ENCODE measurements at regions not wholly inside any gene's neighbourhood (a gene's known extent, or its start where the extent isn't known, plus 50 kb on each side); places are given as distances from the start of the nearest gene placed in this dataset.

GRCh38 chr17:77527409-77527808, 386.6 kb downstream of the SEC14L1 start:
- no peaks in the 10 kb centered on the region for H3K79me1 ChIP-seq (ENCODE audit: low read depth, low read length)
- peak overlapping the region; percentile 99 for H2BK15ac ChIP-seq (ENCODE audit: low read length)
- no peak overlapping the region for H3K4me2 ChIP-seq (ENCODE audit: insufficient read depth, low read length, poor library complexity, severe bottlenecking)
- H3K23ac ChIP-seq (ENCODE audit: low read depth, low read length, poor library complexity) = no peak overlapping the region
- H3K4me3 ChIP-seq (ENCODE audit: low read length in 2 of 2) = no peak overlapping the region
- H3K14ac ChIP-seq (ENCODE audit: low read length) = no peak overlapping the region
- H3K27me3 ChIP-seq (ENCODE audit: control insufficient read depth in 3 of 3, insufficient read depth in 3 of 3, low read depth in 1 of 3, low read length in 3 of 3) = peaks cover 0 to 29% (median 8%) of the 10 kb centered on the region in 3 experiments
- H4K91ac ChIP-seq (ENCODE audit: low read depth, low read length, poor library complexity) = no peak overlapping the region
- H3K9me3 ChIP-seq (replicated peaks in 1 of 2; ENCODE audit: control insufficient read depth in 2 of 2, insufficient read depth in 1 of 2, low read depth in 1 of 2, low read length in 2 of 2) = peaks cover 8 to 10% of the 10 kb centered on the region in 2 donors
- no peak overlapping the region for H2BK12ac ChIP-seq (ENCODE audit: low read length)
- peaks cover 0 to 6% of the 10 kb centered on the region in 2 donors for H3K4me1 ChIP-seq (ENCODE audit: control insufficient read depth in 2 of 2, insufficient read depth in 1 of 2, low read depth in 1 of 2, low read length in 2 of 2)
- peak overlapping the region; percentile 73 for H2BK5ac ChIP-seq (ENCODE audit: low read length)
- no peak overlapping the region for H3K18ac ChIP-seq (ENCODE audit: low read length)
- no CpG with 5 or more reads among the region's 5 CpGs for WGBS, 2 donors (ENCODE audit: extremely low coverage in 2 of 2, insufficient read length in 2 of 2, insufficient replicate concordance in 1 of 2)
- DNase-seq (ENCODE audit: low spot score) = no peak
- no peak overlapping the region for H3K27ac ChIP-seq (replicated peaks; ENCODE audit: low read length)
- H3K4ac ChIP-seq (ENCODE audit: low read length) = no peak overlapping the region
- no peak overlapping the region for H3K9ac ChIP-seq (ENCODE audit: low read depth, low read length, poor library complexity)
- no peak overlapping the region for H4K8ac ChIP-seq (ENCODE audit: low read depth, low read length)
- no peak overlapping the region for H2BK120ac ChIP-seq (ENCODE audit: low read depth, low read length)
- H3K36me3 ChIP-seq (replicated peaks in 1 of 2; ENCODE audit: control insufficient read depth in 2 of 2, insufficient read depth in 2 of 2, low read length in 2 of 2) = no peaks in the 10 kb centered on the region
- no peak overlapping the region for H2AFZ ChIP-seq (ENCODE audit: low read length)
- peak overlapping the region; percentile 92 for H2AK5ac ChIP-seq (ENCODE audit: low read depth, low read length)

DNA sequence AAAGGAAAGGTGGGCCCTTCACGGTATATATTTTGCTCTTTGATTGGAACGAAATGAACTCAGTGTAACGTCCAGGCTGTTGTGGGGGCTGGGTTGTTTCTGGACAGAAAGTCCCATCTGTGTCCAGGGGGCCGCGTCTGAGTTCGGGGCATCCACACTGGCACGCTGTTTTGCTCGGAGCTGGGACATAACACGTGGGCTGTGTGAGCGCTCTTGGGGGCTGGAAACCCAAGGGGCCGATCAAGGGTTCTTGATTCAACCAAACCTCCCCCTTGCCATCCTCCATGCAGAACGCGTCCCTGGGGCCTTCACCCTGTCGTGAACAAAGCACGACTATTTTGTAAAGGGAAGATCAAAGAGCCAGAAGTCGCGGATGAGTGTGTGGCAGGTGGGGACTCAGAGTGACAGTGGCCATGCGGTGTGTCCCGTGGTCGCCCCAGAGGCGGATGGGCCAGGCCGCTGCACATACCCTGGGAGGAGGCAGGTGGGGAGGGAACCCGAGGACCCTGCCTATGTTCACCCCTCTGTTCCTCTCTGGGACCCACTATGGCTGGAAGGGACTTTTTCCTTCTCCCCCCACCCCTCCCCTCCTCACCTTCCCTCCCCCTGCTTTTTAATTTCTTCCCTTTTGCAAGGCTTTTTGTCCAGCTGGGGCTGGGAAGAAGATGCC, 387.2 kb downstream of the SEC14L1 start:
- H3K36me3 ChIP-seq (replicated peaks in 1 of 2; ENCODE audit: control insufficient read depth in 2 of 2, insufficient read depth in 2 of 2, low read length in 2 of 2) = no peaks in the 10 kb centered on the region
- H3K4me3 ChIP-seq (ENCODE audit: low read length in 2 of 2) = peak overlapping the region; percentile 46 to 78
- H3K14ac ChIP-seq (ENCODE audit: low read length) = no peak overlapping the region
- peaks cover 8 to 10% of the 10 kb centered on the region in 2 donors for H3K9me3 ChIP-seq (replicated peaks in 1 of 2; ENCODE audit: control insufficient read depth in 2 of 2, insufficient read depth in 1 of 2, low read depth in 1 of 2, low read length in 2 of 2)
- peaks cover 0 to 30% (median 8%) of the 10 kb centered on the region in 3 experiments for H3K27me3 ChIP-seq (ENCODE audit: control insufficient read depth in 3 of 3, insufficient read depth in 3 of 3, low read depth in 1 of 3, low read length in 3 of 3)
- H2BK120ac ChIP-seq (ENCODE audit: low read depth, low read length) = peak overlapping the region; percentile 91
- peak overlapping the region; percentile 91 for H3K23ac ChIP-seq (ENCODE audit: low read depth, low read length, poor library complexity)
- peak overlapping the region; percentile 89 for H3K4me2 ChIP-seq (ENCODE audit: insufficient read depth, low read length, poor library complexity, severe bottlenecking)
- peak overlapping the region; percentile 98 for H2BK12ac ChIP-seq (ENCODE audit: low read length)
- H3K4ac ChIP-seq (ENCODE audit: low read length) = no peak overlapping the region
- peak overlapping the region; percentile 99 for H3K18ac ChIP-seq (ENCODE audit: low read length)
- DNase-seq (ENCODE audit: low spot score) = no peak
- peak overlapping the region; percentile 99 for H4K91ac ChIP-seq (ENCODE audit: low read depth, low read length, poor library complexity)
- H2BK5ac ChIP-seq (ENCODE audit: low read length) = peak overlapping the region; percentile 73
- H2BK15ac ChIP-seq (ENCODE audit: low read length) = peak overlapping the region; percentile 99
- peak overlapping the region; percentile 99 for H2AFZ ChIP-seq (ENCODE audit: low read length)
- peak overlapping the region; percentile 88 for H3K9ac ChIP-seq (ENCODE audit: low read depth, low read length, poor library complexity)
- H4K8ac ChIP-seq (ENCODE audit: low read depth, low read length) = peak overlapping the region; percentile 48
- peak overlapping the region; percentile 92 for H2AK5ac ChIP-seq (ENCODE audit: low read depth, low read length)
- no CpG with 5 or more reads among the region's 23 CpGs for WGBS, 2 donors (ENCODE audit: extremely low coverage in 2 of 2, insufficient read length in 2 of 2, insufficient replicate concordance in 1 of 2)
- H3K27ac ChIP-seq (replicated peaks; ENCODE audit: low read length) = no peak overlapping the region
- no peaks in the 10 kb centered on the region for H3K79me1 ChIP-seq (ENCODE audit: low read depth, low read length)
- peaks cover 0 to 6% of the 10 kb centered on the region in 2 donors for H3K4me1 ChIP-seq (ENCODE audit: control insufficient read depth in 2 of 2, insufficient read depth in 1 of 2, low read depth in 1 of 2, low read length in 2 of 2)

DNA sequence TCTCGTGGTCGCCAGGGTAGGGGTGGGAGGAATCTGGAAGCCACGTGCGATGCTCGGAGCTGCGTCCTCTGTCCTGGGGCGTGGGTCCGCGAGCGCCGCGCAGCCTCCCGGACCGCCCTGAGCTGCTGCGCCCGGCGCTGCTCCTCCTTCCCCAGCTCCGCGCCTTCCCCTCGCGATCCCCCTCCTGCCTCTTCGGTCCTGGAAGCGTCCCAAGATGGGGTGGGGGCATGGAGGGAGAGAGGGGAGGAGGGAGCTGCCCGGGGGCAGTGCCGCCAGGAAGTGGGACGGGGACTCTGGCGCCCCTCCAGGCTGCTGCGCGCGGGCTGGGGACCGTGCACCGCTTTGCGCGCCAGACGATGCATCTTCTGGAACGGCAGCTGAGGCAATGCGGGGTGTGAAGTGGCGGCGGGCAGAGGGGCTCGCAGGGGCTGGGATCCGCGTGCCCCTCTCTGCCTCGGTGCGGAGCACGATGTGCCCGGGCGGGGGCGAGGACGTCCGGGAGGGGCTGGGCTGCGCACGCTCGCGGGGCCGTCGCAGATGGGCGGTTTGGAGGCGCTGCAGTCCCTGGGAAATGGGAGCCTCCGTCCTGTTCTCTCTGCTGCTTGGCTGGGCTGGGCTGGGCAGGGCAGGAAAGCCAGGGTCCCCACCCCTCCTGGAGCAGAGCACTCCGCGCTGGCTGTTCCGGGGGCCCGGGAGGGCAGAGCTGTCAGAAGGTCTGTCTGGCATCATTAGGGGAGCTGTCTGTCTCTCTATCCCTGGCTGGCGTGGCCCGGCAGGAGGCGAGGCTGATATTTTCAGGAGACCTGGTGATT, 388.0 kb downstream of the SEC14L1 start:
- Histone ChIP-seq H2AFZ (ENCODE audit: low read length) (peak overlapping the region; percentile 99), H3K14ac (ENCODE audit: low read length) (peak overlapping the region; percentile 87), H3K27ac (replicated peaks; ENCODE audit: low read length) (no peak overlapping the region), H3K18ac (ENCODE audit: low read length) (peak overlapping the region; percentile 99), H3K23ac (ENCODE audit: low read depth, low read length, poor library complexity) (peak overlapping the region; percentile 91), H3K79me1 (ENCODE audit: low read depth, low read length) (no peaks in the 10 kb centered on the region), H3K4ac (ENCODE audit: low read length) (no peak overlapping the region), H3K9ac (ENCODE audit: low read depth, low read length, poor library complexity) (peak overlapping the region; percentile 88), H2BK12ac (ENCODE audit: low read length) (no peak overlapping the region), H3K36me3 (replicated peaks in 1 of 2; ENCODE audit: control insufficient read depth in 2 of 2, insufficient read depth in 2 of 2, low read length in 2 of 2) (no peaks in the 10 kb centered on the region), H3K4me3 (ENCODE audit: low read length in 2 of 2) (peak overlapping the region; percentile 46 to 78), H3K4me2 (ENCODE audit: insufficient read depth, low read length, poor library complexity, severe bottlenecking) (peak overlapping the region; percentile 89), H4K91ac (ENCODE audit: low read depth, low read length, poor library complexity) (peak overlapping the region; percentile 99), H2BK5ac (ENCODE audit: low read length) (peak overlapping the region; percentile 73), H2AK5ac (ENCODE audit: low read depth, low read length) (peak overlapping the region; percentile 92), H3K9me3 (replicated peaks in 1 of 2; ENCODE audit: control insufficient read depth in 2 of 2, insufficient read depth in 1 of 2, low read depth in 1 of 2, low read length in 2 of 2) (peaks cover 8 to 10% of the 10 kb centered on the region in 2 donors), H2BK120ac (ENCODE audit: low read depth, low read length) (peak overlapping the region; percentile 91), H3K4me1 (ENCODE audit: control insufficient read depth in 2 of 2, insufficient read depth in 1 of 2, low read depth in 1 of 2, low read length in 2 of 2) (peaks cover 0 to 6% of the 10 kb centered on the region in 2 donors), H2BK15ac (ENCODE audit: low read length) (peak overlapping the region; percentile 99), H4K8ac (ENCODE audit: low read depth, low read length) (peak overlapping the region; percentile 48), H3K27me3 (ENCODE audit: control insufficient read depth in 3 of 3, insufficient read depth in 3 of 3, low read depth in 1 of 3, low read length in 3 of 3) (peaks cover 0 to 30% (median 8%) of the 10 kb centered on the region in 3 experiments)
- no CpG with 5 or more reads among the region's 66 CpGs for WGBS, 2 donors (ENCODE audit: extremely low coverage in 2 of 2, insufficient read length in 2 of 2, insufficient replicate concordance in 1 of 2)
- DNase-seq (ENCODE audit: low spot score) = peak; percentile 56

DNA sequence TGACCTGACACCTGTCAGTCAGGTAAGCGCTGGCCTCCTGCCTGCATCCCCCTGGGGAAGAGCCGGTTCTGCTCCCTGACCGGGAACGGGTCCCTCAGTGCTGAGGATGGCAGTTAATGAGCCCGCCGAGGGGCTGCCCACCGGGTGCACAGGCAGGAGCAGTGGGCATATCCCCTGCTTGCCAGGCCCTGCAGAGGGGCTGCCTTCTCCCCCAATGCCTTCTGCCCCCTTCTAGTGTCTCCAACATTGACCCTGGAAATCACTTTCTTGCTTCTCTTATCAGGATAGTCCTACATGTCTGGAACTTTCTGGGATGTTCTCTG, 388.5 kb downstream of the SEC14L1 start:
- Histone ChIP-seq H2BK12ac (ENCODE audit: low read length) (no peak overlapping the region), H3K9me3 (replicated peaks in 1 of 2; ENCODE audit: control insufficient read depth in 2 of 2, insufficient read depth in 1 of 2, low read depth in 1 of 2, low read length in 2 of 2) (peaks cover 8 to 15% of the 10 kb centered on the region in 2 donors), H3K4ac (ENCODE audit: low read length) (no peak overlapping the region), H2AK5ac (ENCODE audit: low read depth, low read length) (peak overlapping the region; percentile 66), H3K9ac (ENCODE audit: low read depth, low read length, poor library complexity) (no peak overlapping the region), H3K4me1 (ENCODE audit: control insufficient read depth in 2 of 2, insufficient read depth in 1 of 2, low read depth in 1 of 2, low read length in 2 of 2) (peaks cover 0 to 6% of the 10 kb centered on the region in 2 donors), H2BK120ac (ENCODE audit: low read depth, low read length) (no peak overlapping the region), H4K8ac (ENCODE audit: low read depth, low read length) (peak overlapping the region; percentile 48), H2BK5ac (ENCODE audit: low read length) (peak overlapping the region; percentile 73), H3K79me1 (ENCODE audit: low read depth, low read length) (no peaks in the 10 kb centered on the region), H3K18ac (ENCODE audit: low read length) (peak overlapping the region; percentile 99), H3K27ac (replicated peaks; ENCODE audit: low read length) (no peak overlapping the region), H3K27me3 (ENCODE audit: control insufficient read depth in 3 of 3, insufficient read depth in 3 of 3, low read depth in 1 of 3, low read length in 3 of 3) (peaks cover 0 to 30% (median 8%) of the 10 kb centered on the region in 3 experiments), H3K14ac (ENCODE audit: low read length) (peak overlapping the region; percentile 82), H2AFZ (ENCODE audit: low read length) (peak overlapping the region; percentile 99), H4K91ac (ENCODE audit: low read depth, low read length, poor library complexity) (no peak overlapping the region), H3K4me3 (ENCODE audit: low read length in 2 of 2) (no peak overlapping the region), H3K4me2 (ENCODE audit: insufficient read depth, low read length, poor library complexity, severe bottlenecking) (peak overlapping the region; percentile 89), H3K36me3 (replicated peaks in 1 of 2; ENCODE audit: control insufficient read depth in 2 of 2, insufficient read depth in 2 of 2, low read length in 2 of 2) (no peaks in the 10 kb centered on the region), H3K23ac (ENCODE audit: low read depth, low read length, poor library complexity) (peak overlapping the region; percentile 91), H2BK15ac (ENCODE audit: low read length) (peak overlapping the region; percentile 99)
- no CpG with 5 or more reads among the region's 7 CpGs for WGBS, 2 donors (ENCODE audit: extremely low coverage in 2 of 2, insufficient read length in 2 of 2, insufficient replicate concordance in 1 of 2)
- DNase-seq (ENCODE audit: low spot score) = no peak
